Embryonic facial prominence (tissue), 1 donor: ENCODE measurements at regions not wholly inside any gene's neighbourhood (a gene's known extent, or its start where the extent isn't known, plus 50 kb on each side); places are given as distances from the start of the nearest gene placed in this dataset.
"Not testable (repeated sequence)": the region's sequence is repeated elsewhere in the genome, so short reads cannot be mapped to it uniquely, and the experiment has no call there.

Source experiments
- DNase-seq: peaks from one replicate; pipeline ENCODE4 v3.0.0-alpha.2; 2016; ENCODE audit errors: extremely low spot score

DNA sequence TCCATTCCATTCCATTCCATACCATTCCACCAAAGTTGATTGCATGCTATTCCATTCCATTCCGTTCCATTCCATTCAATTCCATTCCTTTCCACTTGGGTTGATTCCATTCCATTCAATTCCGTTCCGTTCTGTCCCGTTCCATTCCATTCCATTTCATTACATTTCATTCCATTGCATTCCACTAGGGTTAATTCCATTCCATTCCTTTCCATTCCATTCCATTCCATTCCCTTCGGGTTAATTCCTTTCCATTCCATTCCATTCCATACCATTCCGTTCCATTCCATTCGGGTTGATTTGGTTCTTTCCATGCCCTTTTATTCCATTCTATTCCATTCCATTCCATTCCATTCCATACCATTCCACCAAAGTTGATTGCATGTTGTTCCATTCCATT, 131.9 kb downstream of the CWH43 start:
- peak; percentile 28 for DNase-seq

DNA sequence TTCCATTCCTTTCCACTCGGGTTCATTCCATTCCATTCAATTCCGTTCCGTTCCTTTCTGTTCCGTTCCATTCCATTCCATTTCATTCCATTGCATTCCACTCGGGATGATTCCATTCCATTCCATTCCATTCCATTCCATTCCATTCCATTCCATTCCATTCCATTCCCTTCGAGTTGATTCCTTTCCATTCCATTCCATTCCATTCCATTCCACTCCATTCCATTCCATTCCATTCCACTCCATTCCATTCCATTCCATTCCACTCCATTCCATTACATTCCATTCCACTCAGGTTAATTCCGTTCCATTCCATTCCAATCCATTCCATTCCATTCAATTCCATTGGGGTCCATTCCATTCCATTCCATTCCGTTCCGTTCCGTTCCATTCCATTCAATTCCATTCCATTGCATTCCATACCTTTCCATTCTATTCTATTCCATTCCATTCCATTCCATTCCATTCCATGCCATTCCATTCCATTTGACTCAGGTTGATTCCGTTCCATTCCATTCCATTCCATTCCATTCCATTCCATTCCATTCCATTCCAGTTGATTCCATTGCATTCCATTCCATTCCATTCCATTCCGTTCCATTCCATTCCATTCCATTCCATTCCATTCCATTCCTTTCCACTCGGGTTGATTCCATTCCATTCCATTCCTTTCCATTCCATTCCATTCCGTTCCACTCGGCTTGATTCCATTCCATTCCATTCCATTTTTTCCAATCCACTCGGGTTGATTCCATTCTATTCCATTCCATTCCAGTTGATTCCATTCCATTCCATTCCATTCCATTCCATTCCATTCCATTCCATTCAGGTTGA, 132.5 kb downstream of the CWH43 start:
- DNase-seq: not testable (repeated sequence)

DNA sequence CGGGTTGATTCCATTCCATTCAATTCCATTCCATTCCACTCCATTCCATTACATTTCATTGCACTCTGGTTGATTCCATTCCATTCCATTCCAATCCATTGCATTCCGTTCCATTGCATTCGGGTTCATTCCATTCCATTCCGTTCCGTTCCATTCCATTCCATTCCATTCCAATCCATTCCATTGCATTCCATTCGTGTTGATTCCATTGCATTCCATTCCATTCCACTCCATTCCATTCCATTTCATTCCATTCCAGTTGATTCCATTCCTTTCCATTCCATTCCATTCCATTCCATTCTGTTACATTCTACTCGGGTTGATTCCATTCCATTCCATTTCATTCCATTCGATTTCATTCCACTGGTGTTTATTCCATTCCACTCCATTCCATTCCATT, 133.3 kb downstream of the CWH43 start:
- not testable (repeated sequence) for DNase-seq

DNA sequence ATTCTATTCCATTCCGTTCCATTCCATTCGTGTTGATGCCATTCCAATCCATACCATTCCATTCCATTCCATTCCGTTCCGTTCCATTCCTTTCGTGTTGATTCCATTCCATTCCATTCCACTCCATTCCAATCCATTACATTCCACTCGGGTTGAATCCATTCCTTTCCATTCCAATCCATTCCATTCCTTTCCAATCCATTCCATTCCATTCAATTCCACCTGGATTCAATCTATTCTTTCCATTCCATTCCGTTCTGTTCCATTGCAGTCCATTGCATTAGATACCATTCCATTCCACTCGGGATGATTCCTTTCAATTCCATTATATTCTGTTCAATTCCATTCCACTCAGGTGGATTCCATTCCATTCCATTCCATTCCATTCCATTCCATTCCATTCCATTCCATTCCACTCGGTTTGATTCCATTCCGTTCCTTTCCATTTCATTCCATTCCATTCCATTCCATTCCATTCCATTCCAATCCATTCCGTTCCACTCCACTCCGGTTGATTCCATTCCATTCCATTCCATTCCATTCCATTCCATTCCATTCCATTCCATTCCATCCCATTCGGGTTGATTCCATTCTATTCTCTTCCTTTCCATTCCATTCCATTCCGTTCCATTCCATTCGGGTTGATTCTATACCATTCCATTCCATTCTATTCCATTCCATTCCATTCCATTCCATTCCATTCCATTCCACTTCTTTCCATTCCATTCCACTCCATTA, 134.1 kb downstream of the CWH43 start:
- not testable (repeated sequence) for DNase-seq

DNA sequence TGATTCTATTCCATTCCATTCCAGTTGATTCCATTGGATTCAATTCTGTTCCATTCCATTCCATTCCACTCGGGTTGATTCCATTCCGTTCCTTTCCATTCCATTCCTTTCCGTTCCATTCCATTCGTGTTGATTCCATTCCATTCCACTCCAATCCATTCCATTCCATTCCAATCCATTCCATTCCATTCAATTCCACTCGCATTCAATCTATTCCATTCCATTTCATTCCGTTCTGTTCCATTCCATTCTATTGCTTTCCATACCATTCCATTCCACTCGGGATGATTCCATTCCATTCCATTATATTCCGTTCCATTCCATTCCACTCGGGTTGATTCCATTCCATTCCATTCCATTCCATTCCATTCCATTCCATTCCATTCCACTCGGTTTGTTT, 134.7 kb downstream of the CWH43 start:
- peak; percentile 49 for DNase-seq

DNA sequence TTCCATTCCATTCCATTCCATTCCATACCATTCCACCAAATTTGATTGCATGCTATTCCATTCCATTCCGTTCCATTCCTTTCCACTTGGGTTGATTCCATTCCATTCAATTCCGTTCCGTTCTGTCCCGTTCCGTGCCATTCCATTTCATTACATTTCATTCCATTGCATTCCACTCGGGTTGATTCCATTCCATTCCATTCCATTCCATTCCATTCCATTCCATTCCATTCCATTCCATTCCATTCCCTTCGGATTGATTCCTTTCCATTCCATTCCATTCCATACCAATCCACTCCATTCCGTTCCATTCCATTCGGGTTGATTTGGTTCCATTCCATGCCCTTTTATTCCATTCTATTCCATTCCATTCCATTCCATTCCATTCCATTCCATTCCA, 140.4 kb downstream of the CWH43 start:
- DNase-seq: not testable (repeated sequence)

DNA sequence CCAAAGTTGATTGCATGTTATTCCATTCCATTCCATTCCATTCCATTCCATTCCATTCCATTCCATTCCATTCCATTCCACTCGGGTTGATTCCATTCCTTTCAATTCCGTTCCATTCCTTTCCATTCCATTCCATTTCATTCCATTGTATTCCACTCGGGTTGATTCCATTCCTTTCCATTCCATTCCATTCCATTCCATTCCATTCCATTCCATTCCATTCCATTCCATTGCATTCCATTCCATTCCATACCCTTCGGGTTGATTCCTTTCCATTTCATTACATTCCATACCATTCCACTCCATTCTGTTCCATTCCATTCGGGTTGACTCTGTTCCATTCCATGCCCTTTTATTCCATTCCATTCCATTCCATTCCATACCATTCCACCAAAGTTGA, 140.8 kb downstream of the CWH43 start:
- not testable (repeated sequence) for DNase-seq

DNA sequence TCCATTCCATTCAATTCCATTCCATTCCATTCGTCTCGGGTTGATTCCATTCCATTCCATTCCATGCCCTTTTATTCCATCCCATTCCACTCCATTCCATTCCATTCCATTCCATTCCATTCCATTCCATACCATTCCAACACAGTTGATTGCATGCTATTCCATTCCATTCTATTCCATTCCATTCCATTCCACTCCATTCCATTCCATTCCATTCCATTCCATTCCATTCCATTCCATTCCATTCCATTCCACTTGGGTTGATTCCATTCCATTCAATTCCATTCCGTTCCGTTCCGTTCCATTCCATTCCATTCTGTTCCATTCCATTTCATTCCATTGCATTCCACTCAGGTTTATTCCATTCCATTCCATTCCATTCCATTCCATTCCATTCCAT, 143.3 kb downstream of the CWH43 start:
- DNase-seq: not testable (repeated sequence)

DNA sequence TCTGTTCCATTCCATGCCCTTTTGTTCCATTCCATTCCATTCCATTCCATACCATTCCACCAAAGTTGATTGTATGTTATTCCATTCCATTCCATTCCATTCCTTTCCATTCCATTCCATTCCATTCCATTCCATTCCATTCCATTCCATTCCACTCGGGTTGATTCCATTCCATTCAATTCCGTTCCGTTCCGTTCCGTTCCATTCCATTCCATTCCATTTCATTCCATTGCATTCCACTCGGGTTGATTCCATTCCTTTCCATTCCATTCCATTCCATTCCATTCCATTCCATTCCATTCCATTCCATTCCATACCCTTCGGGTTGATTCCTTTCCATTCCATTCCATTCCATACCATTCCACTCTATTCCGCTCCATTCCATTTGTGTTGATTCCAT, 143.8 kb downstream of the CWH43 start:
- DNase-seq: not testable (repeated sequence)

DNA sequence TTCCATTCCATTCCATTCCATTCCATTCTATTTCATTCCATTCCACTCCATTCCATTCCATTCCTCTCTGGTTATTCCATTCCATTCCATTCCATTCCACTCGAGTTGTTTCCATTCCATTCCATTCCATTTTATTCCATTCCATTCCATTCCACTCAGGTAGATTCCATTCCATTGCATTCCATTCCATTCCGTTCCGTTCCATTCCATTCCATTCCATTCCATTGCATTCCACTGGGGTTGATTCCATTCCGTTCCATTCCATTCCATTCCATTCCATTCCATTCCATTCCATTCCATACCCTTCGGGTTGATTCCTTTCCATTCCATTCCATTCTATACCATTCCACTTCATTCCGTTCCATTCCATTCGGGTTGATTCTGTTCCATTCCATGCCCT, 144.6 kb downstream of the CWH43 start:
- DNase-seq: not testable (repeated sequence)

DNA sequence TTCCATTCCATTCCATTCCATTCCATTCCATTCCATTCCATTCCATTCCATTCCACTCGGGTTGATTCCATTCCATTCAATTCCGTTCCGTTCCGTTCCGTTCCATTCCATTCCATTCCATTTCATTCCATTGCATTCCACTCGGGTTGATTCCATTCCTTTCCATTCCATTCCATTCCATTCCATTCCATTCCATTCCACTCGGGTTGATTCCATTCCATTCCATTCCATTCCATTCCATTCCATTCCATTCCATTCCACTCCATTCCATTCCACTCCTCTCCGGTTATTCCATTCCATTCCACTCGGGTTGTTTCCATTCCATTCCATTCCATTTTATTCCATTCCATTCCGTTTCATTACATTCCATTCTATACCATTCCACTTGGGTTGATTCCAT, 151.0 kb downstream of the CWH43 start:
- DNase-seq: not testable (repeated sequence)

DNA sequence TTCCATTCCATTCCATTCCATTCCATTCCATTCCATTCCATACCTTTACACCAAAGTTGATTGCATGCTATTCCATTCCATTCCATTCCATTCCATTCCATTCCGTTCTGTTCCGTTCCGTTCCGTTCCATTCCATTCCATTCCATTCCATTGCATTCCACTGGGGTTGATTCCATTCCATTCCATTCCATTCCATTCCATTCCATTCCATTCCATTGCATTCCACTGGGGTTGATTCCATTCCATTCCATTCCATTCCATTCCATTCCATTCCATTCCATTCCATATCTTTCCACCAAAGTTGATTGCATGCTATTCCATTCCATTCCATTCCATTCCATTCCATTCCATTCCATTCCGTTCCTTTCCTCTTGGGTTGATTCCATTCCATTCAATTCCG, 151.9 kb downstream of the CWH43 start:
- DNase-seq: not testable (repeated sequence)

DNA sequence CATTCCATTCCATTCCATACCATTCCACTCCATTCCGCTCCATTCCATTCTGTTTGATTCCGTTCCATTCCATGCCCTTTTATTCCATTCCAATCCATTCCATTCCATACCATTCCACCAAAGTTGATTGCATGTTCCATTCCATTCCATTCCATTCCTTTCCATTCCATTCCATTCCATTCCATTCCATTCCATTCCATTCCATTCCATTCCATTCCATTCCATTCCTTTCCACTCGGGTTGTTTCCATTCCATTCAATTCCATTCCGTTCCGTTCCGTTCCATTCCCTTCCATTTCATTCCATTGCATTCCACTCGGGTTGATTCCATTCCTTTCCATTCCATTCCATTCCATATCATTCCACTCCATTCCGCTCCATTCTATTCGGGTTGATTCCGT, 152.7 kb downstream of the CWH43 start:
- not testable (repeated sequence) for DNase-seq

DNA sequence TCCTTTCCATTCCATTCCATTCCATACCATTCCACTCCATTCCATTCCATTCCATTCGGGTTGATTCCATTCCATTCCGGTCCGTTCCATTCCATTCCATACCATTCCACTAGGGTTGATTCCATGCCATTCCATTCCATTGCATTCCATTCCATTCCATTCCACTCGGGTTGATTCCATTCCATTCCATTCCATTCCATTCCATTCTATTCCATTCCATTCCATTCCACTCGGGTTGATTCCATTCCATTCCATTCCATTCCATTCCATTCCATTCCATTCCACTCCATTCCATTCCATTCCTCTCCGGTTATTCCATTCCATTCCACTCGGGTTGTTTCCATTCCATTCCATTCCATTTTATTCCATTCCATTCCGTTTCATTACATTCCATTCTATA, 153.4 kb downstream of the CWH43 start:
- not testable (repeated sequence) for DNase-seq

DNA sequence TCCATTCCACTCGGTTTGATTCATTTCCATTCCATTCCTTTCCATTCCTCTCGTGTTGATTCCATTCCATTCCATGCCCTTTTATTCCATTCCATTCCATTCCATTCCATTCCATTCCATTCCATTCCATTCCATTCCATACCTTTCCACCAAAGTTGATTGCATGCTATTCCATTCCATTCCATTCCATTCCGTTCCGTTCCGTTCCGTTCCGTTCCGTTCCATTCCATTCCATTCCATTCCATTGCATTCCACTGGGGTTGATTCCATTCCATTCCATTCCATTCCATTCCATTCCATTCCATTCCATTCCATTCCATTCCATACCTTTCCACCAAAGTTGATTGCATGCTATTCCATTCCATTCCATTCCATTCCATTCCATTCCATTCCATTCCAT, 154.3 kb downstream of the CWH43 start:
- not testable (repeated sequence) for DNase-seq

DNA sequence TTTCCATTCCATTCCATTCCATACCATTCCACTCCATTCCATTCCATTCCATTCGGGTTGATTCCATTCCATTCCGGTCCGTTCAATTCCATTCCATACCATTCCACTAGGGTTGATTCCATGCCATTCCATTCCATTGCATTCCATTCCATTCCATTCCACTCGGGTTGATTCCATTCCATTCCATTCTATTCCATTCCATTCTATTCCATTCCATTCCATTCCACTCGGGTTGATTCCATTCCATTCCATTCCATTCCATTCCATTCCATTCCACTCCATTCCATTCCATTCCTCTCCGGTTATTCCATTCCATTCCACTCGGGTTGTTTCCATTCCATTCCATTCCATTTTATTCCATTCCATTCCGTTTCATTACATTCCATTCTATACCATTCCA, 155.9 kb downstream of the CWH43 start:
- DNase-seq: not testable (repeated sequence)

DNA sequence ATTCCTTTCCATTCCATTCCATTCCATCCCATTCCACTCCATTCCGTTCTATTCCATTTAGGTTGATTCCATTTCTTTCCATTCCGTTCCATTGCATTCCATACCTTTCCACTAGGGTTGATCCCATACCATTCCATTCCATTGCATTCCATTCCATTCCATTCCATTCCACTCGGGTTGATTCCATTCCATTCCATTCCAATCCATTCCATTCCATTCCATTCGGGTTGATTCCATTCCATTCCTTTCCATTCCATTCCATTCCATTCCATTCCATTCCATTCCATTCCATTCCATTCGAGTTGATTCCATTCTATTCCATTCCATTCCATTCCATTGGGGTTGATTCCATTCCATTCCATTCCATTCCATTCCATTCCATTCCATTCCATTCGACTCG, 161.1 kb downstream of the CWH43 start:
- not testable (repeated sequence) for DNase-seq

DNA sequence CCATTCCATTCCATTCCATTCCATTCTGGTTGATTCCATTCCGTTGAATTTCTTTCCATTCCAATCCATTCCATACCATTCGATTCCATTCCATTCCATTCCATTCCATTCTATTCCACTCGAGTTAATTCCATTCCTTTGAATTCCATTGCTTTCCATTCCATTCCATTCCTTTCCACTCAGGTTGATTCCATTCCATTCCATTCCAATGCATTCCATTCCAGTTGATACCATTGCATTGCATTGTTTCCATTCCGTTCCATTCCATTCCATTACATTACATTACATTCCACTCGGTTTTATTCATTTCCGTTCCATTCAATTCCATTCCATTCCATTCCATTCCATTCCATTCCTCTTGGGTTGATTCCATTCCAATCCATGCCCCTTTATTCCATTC, 161.5 kb downstream of the CWH43 start:
- DNase-seq: not testable (repeated sequence)

DNA sequence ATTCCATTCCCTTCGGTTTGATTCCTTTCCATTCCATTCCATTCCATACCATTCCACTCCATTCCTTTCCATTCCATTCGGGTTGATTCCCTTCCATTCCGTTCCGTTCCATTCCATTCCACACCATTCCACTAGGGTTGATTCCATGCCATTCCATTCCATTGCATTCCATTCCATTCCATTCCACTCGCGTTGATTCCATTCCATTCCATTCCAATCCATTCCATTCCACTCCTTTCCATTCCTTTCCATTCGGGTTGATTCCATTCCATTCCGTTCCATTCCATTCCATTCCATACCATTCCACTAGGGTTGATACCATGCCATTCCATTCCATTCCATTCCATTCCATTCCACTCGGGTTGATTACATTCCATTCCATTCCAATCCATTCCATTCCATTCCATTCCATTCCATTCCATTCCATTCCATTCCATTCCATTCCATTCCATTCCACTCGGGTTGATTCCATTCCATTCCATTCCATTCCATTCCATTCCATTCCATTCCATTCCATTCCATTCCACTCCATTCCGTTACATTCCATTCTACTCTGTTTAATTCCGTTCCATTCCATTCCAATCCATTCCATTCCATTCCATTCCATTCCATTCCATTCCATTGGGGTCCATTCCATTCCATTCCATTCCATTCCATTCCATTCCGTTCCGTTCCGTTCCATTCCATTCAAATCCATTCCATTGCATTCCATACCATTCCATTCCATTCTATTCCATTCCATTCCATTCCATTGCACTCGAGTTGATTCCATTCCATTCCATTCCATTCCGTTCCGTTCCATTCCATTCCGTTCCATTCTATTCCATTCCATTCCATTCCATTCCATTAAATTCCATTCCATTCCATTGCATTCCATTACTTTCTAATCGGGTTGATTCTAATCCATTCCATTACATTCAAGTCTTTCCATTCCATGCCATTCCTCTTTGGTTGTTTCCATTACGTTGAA, 163.2 kb downstream of the CWH43 start:
- peak; percentile 82 for DNase-seq

DNA sequence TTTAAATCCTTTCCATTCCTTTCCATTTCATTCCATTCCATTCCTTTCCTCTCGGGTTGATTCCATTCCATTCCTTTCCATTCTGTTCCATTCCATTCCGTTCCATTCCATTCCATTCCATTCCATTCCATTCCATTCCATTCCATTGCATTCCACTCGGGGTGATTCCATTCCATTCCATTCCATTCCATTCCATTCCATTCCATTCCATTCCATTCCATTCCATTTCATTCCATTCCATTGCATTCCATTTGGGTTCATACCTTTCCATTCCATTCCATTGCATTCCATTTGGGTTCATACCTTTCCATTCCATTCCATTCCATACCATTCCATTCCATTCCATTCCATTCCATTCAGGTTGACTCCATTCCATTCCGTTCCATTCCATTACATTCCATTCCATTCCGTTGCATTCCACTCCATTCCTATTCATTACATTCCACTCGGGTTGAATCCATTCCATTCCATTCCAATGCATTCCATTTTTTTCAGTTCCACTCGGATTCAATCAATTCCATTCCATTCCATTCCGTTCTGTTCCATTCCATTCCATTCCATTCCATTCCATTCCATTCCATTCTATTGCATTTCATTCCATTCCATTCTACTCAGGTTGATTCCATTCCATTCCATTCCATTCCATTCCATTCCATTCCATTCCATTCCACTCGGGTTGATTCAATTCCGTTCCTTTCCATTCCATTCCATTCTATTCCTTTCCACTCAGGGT, 164.4 kb downstream of the CWH43 start:
- DNase-seq: not testable (repeated sequence)

DNA sequence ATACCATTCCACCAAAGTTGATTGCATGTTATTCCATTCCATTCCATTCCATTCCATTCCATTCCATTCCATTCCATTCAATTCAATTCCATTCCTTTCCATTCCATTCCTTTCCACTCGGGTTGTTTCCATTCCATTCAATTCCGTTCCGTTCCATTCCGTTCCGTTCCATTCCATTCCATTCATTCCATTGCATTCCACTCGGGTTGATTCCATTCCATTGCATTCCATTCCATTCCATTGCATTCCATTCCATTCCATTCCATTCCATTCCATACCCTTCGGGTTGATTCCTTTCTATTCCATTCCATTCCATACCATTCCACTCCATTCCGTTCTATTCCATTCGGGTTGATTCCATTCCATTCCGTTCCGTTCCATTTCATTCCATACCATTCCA, 166.9 kb downstream of the CWH43 start:
- not testable (repeated sequence) for DNase-seq
